HG03060 (cell line): ENCODE measurements at regions not wholly inside any gene's neighbourhood (a gene's known extent, or its start where the extent isn't known, plus 50 kb on each side); places are given as distances from the start of the nearest gene placed in this dataset.
"Not testable (repeated sequence)": the region's sequence is repeated elsewhere in the genome, so short reads cannot be mapped to it uniquely, and the experiment has no call there.

Source experiments
- ATAC-seq: cut with Tn5 transposase; IDR thresholded peaks from one replicate; pipeline ENCODE4 v1.9.1; 2021; ENCODE audit warnings: low read depth, moderate number of reproducible peaks; ENCODE audit not compliant: unreplicated experiment

DNA sequence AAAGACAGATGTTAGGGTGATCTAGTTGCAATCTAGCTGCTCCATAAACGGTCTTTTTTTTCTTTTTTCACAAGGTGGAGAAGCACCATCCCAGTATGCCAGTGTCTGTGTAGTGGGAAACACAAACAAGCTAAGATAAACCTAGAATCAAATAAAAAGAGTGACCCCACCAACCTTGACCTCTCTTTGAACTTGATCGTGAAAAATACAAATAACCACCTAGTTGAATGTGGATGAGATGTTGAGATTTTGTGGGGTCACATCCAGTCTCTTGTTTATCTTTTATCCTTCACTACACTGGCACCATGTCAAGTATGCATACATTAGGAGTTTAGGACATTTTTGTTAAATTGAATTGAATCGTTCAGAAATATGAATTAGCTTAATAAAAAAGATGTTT, 194.6 kb upstream of the EYA4 start:
- no peak for ATAC-seq

DNA sequence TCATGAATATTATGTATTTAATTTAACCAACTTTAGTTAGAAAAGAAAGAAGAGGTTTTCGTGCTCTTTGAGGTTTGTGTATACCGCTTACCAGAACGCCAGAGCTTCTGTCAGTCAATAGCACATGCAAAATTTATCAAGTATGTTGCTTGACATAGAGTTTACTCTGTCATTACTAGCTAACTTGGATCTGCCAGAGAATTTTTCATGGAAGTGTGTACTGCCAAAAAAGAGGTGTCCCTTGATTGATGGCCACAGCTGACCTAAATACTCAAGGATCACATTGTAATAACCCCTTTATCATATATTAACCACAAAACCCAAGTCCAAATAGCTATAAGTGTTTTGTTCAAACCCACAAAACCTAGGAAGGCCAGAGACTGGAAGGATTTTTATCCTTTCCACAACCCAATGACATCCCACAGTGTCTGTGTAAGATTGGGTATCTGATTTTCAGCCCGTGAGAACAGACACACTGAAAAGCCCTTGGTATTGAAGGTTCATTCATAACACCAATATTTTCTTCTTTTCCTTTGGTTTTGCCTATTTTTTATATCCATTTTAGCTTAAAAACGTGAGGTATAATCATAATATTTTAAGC, 194.0 kb upstream of the EYA4 start:
- ATAC-seq, result no peak

DNA sequence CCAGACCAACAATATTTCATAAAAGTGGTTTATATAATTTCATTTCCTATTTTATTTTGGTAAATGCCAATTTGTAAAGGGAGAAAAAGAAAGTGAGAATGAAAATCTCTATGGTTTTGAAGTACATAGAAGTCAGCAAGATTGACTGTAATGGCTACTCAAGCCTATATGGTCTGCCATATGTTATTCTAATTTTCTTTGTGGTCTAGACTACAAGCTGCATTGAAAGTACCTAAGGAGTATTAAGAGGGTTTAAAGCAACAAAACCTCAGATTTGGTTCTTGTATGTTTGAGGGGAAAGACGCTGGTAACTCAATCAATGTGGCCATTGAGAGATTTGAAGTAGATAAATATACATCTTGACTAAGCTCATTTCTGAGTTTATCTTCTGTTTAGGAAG, 193.5 kb upstream of the EYA4 start:
- no peak for ATAC-seq

DNA sequence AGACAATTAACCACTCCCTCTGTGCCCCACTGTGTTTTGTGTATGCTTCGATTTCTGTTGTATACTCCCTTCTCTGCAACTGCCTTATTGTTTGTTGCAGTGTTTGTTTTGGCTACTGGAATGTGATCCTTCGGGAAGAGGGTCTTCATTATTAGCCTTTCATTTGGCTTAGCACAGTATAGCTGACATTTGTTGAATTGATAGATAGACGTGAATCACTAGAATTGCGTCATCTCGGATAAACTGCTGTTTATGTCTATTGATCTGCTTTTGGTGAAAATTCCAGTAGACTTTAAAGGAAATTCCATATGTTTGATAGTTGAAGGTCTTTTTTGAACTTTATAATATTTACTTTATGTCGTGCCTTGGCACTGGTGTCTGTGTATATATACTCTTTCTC, 189.9 kb upstream of the EYA4 start:
- no peak for ATAC-seq

DNA sequence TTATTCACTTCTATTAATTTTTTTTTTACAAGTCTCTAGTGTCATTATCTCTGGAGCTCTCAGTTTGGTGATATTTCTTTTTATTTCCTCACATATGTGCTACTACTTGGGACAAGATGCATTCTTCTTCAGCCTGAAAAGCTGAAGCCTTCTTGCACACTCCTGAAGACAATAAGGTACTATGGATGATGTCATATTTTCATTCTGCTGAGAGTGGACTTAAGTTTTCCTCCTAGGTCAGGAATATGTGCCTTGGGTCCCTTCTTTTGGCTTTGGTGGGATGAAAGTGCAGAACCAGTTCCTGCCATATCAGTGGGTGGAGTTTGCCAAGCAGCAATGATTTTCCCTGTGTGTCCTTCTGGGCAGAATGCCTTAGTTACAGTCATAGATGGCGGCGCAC, 188.7 kb upstream of the EYA4 start:
- ATAC-seq, result no peak

DNA sequence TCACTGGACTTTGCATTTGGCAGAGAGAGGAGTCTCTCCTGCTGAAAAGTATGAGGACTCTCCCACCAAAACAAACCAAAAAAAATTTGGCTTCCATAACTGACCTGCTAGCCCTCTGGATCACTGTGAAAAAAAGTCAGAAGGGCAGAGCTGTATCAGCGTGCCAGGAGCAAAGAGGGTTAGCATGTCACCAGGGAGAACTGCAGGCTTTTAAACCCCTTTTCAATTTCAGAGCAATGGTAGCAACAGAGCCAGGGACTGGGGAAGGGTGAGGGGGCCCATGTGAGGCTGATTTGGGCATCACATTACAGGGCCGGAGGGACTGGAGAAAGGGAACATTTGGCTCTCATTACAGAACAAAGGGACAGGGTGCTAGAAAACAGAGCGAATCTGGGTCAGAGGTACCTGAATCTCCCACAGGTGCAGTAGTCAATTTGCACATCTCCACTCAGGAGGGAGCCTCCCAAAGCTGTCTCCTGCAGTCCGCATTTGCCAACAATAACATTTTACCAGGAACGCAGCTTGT, 185.7 kb upstream of the EYA4 start:
- no peak for ATAC-seq

DNA sequence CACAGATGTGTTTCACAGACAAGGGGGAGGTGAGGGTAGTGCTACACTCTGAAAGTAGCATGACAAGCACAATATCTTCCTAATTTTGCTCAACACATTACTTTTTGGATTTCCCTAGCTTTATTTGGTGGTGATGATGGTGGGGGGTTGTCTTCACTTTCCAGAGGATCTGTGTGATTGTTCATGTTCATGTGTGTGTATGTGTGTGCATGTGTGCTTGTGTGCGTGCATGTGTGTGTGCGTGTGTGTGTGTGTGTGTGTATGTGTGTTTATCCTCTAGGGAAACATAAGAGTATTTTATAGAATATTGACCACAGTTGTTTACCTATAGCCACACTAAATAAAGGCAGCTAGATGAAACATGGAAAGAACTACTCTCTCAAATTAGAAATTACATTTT, 183.8 kb upstream of the EYA4 start:
- ATAC-seq, result no peak

DNA sequence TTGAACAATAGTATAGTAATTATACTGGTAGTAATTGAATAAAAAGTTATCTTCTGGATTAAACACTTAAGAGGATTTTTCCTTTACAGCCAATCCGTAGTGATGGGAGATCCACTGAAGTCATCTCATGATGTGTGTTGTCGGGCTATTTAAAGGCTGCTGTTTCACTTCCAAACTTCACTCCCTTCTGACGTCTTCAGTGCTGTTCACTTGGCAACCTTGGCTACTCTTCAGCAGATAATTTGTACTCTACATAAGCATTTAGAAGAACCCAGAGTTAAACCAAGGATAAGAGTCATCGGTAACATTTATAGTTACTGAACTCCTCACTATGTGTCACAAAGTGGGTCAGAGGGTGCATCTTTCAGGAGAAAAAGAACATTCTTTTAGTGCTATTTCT, 179.1 kb upstream of the EYA4 start:
- ATAC-seq, result no peak

DNA sequence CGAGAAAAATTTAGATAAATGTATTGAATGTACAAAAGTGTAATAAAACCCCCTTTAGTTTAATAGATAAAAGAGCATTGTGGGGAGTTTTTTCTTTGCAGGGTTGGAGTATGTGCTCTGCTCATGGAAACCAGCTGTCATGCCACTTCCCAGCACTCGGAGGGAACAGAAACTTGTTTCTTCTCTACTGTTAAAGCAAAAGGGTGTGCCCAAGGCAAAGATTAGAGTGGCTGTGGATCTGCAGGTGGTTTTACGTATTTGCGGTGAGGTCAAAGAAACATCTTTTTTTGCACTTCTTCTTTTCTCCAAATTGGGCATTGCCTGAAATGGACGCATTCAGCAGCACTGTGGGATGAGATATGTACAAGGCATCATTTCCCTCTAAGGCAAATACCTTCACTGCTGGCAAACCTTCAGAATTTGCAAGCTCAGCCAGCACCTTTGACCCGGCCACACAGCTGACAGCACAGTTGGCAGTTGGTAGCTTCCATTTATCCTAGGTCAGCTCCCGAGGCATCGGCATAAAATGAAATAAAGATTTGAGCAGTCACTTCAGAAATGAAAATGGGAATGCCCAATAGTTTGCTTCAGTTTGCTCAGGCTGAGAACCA, 178.4 kb upstream of the EYA4 start:
- ATAC-seq, result no peak

DNA sequence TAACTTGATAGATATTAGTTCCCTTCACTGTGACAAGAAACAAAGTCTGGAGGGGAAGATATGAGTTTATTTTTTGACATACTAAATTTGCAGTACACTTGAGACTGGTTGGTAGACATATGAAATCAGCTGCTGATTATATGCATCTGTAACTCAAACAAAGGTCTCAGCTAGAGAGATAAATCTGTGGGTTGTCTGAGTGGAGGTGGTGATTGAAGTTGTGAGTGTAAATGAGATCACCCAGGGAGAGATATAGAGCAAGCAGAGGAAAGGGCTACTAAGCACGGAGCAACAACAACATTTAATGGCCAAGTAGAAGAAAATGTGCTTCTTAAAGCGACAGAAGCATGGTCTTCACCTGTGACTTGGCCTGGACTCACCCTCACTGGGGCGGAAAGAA, 173.2 kb upstream of the EYA4 start:
- no peak for ATAC-seq

DNA sequence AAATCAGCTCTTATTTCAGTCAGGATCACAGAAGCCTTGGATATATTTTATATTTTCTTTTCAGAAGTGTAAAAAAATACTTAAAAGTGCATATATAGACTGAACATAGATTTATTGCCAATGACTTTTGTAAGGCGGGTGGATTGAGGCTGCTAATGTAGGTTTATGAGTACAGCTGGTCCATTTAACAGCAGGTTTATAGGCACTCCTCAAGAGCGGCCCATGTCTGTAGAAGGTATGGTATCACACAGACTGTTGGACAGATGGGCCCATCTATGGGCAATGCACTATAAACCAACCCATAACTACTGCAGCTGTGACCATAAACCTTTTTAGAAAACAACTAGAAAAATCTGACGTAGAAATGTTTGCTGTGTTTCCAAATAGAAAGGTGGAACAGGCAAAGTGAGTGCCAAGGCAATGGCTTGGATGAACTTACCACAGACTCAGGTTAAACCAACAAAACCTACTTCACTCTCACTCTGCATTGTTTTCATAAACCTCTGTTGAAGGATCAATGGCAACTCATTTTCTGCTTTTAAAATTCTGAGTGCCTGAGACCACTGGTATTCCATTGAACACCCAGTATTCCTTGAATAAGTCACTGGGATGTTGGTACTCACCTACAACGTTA, 170.6 kb upstream of the EYA4 start:
- ATAC-seq, result no peak

DNA sequence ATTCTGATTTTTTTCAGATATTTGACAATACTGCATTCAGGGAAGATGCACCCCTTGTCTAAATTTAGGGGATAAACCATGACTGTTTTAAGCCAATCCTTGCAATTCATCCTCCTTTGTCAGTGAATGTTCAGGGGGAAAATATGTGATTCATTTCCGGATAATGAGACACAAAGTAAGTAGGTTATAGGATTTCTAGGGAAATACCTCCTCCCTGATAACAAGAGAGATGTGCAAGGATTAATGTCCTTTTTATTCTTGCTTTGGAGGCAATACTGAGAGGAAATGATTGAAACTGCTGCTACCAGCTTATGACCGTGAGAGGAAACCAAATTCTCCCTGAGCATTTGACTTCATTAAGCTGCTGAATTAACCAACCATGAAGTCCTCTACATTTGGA, 161.3 kb upstream of the EYA4 start:
- ATAC-seq, result no peak

DNA sequence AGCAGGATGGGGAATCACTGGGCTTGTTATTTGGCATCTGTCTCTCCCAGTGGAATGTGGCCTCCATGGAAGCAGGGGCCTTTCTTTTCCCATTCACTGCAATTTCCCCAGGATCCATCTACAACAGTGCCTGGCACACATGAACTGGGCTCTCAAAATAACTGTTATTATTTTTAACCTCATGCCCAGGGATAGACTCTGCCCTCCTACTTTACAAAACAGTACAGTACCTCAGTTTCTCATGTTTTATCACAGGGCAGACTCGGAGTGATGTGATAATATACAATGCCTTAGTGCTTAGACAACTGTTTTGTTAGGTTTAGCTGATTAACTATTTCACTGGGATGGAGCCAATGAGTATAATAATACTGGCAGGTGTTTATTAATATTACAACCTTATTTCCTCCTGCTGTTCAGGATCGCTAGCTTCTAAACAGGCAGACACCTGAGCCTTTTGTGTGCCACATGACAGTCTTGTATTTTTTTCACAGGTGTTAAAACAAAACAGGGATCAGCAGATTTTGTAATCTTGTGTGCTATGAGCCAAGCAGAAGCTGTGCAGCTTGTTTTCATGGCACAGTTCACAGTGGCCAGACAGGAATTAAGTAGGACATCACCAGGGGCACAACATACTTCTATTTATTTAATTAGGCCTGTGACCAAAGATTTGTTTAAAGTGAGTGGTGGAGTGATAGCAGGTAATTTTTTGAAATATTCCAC, 157.7 kb upstream of the EYA4 start:
- ATAC-seq, result no peak

DNA sequence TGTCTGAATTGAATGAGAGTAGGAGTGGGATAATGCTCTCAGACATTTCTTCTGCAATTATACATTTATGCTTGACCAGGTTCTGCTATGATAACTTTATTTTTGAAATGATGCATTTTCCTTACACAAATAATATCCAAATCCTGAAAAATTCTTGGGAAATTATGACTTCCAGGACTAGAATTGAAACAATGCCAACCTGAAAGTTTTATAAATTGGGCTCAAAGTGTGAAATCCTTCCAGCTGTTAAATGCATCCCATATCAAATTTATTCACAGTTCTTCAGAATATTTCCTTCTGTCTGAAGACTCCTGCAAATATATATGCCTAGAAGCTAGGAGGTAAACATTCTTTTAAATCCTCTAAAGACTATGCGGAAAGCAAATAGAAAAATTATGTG, 155.7 kb upstream of the EYA4 start:
- no peak for ATAC-seq

DNA sequence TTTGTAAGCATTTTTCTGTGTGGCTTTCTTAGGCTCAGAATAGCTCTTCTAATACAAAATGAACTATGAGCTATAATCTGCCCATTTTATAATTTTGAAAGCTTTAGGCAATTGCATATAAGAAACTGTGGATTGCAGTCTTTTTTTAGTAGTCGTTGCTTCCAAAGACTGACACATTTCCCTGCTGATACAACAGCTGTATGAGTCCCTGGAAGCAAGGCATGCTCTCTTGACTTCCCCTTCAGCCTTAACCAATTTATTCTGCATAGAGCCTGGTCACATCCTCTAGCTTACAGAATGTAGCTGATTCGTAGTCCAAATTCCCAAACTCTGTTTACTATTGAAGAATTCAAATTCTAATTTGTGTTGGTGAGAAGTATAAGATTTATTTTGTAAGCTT, 155.3 kb upstream of the EYA4 start:
- ATAC-seq, result no peak

DNA sequence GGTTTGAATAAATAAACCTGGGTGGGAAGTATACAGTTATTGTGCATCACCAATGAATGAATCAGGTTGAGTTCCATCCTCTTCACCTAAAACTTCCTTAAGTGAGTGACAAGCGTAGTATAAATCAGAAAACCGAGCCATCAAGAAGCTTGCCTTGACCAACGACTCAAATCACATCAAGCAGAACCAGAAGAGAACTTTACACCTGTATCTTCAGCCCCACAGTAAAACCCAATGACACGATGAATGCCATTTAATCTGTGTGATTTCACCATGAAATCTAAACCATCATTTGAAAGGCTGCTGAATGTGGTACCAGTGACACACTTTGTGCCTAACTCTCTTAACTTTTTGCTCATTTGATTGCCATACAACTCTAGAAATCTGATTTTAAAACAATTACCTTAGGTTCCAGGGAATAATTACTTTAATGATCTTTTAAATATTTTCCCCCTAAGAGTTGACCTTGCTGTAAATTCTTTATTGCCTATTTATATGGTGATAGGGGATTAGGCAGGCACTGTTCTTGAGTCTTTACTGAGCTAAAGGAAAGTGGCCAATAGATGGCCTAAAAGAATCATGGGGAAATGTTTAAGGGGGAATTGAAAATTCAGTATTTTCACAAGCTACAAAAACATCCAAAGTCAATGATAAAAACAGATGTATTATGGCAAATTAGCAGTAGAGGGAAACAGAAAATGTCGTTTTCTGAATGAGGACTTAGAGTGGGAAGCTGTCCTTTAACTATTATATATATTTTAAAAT, 152.0 kb upstream of the EYA4 start:
- no peak for ATAC-seq

DNA sequence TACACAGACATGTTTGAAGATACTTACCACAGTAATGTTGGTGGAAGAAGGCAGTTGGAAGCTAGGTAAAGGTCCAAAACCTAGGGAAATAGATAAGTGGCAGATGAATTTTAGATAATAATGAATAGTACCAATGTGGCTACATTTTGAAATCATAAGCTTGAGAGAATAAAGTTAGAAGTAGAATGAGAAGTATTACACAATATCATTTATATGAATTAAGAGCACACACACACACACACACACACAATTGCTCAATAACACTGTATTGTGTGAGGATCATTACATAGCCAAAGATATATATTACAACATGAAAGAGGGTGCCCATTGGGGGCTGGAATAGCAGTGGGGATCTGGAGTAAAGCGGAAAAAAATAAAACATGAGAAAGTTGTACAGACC, 149.0 kb upstream of the EYA4 start:
- no peak for ATAC-seq

DNA sequence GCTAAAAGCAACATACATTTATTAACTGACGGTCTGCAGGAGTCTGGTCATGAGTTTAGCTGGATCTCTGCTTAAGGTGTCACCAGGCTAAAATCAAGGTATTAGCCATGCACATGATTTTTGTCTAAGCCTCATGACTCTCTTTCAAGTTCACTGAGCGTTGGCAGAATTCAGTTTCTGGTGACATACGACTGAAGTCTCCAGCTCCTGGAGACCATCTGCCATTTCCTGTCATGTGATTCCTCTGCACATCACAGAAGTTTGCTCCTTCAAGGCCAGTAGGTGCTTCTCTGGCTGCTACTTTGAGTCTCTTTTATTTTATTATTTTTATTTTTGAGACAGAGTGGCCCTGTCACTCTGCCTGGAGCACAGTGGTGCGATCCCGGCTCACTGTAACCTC, 148.4 kb upstream of the EYA4 start:
- no peak for ATAC-seq

DNA sequence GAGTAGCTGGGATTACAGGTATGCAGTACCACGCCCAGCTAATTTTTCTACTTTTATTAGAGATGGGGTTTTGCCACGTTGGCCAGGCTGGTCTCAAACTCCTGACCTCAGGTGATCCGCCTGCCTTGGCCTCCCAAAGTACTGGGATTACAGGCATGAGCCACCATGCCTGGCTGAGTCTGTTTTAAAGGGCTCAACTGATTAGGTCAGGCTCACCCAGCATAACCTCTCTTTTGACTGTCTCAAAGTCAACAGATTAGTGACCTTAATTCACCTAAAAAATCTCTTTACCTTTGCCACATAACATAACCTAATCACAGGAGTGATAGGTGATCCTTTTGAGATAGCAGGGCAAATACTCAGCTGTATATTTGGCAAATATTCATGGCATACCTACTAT, 147.9 kb upstream of the EYA4 start:
- not testable (repeated sequence) for ATAC-seq

DNA sequence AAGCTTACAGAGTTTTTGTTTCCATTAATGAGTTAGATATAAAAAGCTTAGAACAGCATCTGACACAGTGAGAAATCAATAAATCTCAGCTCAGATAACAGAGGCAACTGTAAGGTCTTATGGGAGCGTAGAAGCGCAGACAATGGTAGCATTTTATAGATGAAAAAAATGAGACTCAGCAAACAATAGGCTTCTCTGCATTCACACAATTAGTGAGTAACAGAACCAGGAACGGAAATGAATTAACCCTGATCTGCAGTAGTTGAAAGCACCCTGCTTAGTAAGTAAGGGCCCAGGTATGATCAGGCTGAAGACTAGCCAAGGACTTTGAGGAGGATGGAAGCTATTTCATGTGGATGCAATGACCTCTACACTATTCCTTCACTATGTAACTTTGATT, 147.2 kb upstream of the EYA4 start:
- no peak for ATAC-seq

DNA sequence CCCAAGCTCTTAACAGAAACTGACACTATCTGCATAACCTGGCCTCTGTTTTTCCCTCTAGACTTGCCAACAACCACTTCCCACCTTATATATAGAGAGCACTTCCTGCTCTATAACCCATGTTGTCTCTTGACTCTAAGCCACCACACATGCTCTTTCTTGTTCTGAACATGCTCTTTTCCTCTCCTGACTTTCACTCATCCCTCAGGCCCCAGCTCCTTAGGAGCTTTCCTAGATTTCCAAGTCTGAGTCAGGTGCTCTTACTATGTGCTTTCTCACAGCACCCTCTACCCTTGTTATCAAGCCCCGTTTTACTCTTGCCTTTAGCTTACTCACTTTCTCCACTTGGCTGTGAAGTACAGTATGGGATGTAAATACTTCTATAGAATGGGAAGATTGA, 143.9 kb upstream of the EYA4 start:
- ATAC-seq, result no peak
